GM12873 (cell line): ENCODE measurements at regions not wholly inside any gene's neighbourhood (a gene's known extent, or its start where the extent isn't known, plus 50 kb on each side); places are given as distances from the start of the nearest gene placed in this dataset.

ENCODE experiments used
- CTCF ChIP-seq: IDR thresholded peaks from 2 replicates; pipeline ENCODE4 v1.5.1; 2012; ENCODE audit warnings: low read depth, mild to moderate bottlenecking, moderate library complexity, low read length, control low read depth; ENCODE audit not compliant: insufficient read depth; ENCODE audit errors: missing control alignments

DNA sequence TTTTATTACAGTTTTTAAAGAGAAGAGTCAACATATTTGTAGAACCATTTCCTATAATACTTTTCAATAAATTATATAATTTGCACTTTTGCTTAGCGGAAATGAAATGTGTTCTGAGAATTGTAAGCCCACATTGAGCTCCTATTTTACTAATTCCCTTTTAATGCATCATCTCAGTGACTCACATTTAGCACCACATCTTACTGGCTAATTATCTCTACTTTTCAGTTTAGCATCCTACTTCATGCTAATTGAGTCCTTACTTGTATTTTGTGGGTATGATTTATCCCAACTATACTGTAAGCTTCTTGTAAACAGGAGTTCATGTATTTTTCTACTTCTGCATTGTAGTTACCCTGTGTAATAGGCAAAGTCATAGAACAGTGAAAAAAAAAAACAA lies 67.5 kb downstream of the TMX1 start:
- TF ChIP-seq CTCF, result no peak

DNA sequence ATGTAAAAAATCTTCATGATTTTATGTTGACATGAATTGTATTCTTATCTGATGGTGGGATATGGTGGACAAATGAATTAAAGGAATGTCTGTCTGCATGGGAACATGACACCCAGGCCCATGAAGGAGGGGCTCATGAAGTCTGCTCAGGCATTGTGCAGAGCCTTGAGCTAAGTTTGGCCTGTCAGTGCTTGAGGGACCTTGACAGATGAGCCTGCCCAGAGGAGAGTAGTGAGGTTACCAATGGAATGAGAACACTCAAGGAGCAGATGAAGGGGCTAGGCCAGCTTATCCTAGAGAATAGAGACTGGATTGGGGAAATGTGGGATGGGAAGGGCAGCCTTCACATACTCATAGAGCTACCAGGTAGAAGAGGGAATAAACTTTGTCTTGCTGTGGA lies 68.8 kb downstream of the TMX1 start:
- TF ChIP-seq CTCF, result no peak

DNA sequence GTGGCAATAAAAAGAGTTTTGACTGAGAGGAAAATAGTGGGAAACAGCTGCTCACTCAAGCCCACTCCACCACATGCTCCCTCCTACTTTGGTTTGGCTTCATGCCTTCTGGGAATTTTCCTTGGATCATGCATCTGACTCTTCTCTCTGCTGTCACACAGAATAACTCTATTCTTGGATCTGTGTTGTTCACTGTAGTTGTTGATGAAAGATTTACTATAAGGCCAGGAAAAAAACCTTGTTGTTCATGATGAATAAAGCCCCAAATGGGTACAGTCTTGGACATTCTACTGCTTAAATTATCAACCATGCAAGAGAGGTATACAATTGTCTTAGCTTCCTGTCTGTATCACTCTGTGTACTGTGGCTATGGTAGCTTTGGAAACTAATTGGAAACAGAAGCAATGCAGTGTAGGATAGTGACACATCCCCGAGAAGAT lies 70.5 kb downstream of the TMX1 start:
- TF ChIP-seq CTCF, result no peak

DNA sequence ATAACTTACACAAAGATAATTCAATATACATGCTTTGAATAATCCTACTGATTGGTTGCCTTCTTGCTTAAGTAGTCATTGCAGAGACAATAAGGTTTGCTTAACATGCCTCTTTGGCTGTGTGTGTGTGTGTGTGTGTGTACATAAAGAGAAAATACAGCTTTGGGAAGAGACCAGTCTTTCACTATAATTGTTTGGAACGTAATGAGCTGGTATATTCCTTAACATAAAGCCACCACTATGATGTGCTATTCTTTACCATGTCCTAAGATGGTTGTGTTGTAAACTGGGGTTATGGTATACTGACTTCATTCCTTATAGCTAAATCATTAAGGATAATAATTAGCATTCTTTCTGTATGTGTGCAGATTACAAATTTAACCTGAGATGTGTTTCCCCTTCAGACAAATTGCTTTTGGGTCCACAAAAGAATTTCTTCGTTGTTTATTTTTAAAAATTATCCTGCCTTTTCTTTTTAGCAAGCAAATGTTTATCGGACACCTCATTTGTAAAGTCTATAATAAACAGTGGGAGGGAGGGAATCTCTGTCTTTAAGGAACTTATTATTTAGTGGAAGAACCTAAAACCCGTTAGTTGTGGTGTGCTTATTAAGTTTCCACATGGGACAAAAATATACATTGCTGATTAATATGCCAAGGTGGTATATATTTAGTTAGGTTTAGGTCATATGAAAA lies 74.4 kb downstream of the TMX1 start:
- TF ChIP-seq CTCF, result no peak

DNA sequence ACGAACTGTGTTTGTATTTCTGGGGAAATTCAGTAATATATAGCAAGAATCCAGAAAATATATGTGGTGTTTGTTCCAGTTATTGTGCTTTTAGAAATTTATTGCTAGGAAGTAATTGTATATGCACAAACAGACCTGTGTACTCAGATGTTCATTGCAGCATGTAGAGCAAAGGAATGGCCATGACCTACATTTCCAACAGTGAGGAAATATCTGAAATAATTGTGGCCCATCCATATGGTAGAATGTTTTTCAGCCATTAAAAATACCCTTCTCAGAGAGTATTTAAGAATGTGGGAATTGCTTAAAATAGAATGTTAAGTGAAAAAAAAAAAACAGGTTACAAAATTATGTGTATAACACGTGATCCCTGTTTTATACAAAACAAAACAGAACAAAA lies 77.3 kb downstream of the TMX1 start:
- TF ChIP-seq CTCF, result no peak

- TF ChIP-seq CTCF, result no peak
Measured at GRCh38 chr14:51318813-51319597, 79.0 kb downstream of the TMX1 start.

DNA sequence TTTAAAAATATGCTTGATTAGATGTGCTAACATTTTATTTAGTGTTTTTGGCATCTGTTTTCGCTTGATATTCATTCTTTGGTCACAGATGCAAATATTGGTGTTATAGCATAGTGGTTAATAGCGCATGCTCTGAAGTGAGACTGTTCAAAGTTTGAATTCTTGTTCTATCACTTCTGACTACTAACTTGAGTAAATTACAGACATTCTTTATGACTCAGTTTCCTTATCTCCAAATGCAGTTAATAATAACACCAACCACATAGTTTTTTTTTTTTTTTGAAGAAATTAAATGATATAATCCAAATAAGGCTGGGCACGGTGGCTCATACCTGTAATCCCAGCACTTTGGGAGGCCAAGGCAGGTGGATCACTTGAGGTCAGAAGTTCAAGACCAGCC lies 81.0 kb downstream of the TMX1 start:
- no peak for TF ChIP-seq CTCF
